Spleen (tissue), 7 donors: ENCODE measurements at regions not wholly inside any gene's neighbourhood (a gene's known extent, or its start where the extent isn't known, plus 50 kb on each side); places are given as distances from the start of the nearest gene placed in this dataset.

Experiments used
- POLR2A ChIP-seq, 3 donors: fragments of 450-650 bp; IDR thresholded peaks; one replicate each; pipeline ENCODE4 v1.5.1; 2017; ENCODE audit warnings: antibody characterized with exemption in 3 of 3, mild to moderate bottlenecking in 1 of 3
- TF ChIP-seq, protein P1 (sequence below), 11 experiments: fragments of 200-600 bp in 7 of 11; fragments of 450-650 bp in 4 of 11; sonication (generic) in 4 of 11; IDR thresholded peaks in 8 of 11; conservative IDR thresholded peaks in 3 of 11; 1 replicate in 7 of 11; 2 replicates in 4 of 11; pipeline versions ENCODE4 v1.4.0 to v1.8.0; 2016 to 2021; ENCODE audit warnings: antibody characterized with exemption in 11 of 11, inconsistent platforms in 4 of 11, mild to moderate bottlenecking in 1 of 11
- donor health status: DM: no; HTN: no; CAD: no; lungs with moderate emphysema.
- donor health status: DM: no; HTN: no; CAD: no.
- donor health status: DM: no; HTN: no; CAD: no.

- TF ChIP-seq, protein P1, sequence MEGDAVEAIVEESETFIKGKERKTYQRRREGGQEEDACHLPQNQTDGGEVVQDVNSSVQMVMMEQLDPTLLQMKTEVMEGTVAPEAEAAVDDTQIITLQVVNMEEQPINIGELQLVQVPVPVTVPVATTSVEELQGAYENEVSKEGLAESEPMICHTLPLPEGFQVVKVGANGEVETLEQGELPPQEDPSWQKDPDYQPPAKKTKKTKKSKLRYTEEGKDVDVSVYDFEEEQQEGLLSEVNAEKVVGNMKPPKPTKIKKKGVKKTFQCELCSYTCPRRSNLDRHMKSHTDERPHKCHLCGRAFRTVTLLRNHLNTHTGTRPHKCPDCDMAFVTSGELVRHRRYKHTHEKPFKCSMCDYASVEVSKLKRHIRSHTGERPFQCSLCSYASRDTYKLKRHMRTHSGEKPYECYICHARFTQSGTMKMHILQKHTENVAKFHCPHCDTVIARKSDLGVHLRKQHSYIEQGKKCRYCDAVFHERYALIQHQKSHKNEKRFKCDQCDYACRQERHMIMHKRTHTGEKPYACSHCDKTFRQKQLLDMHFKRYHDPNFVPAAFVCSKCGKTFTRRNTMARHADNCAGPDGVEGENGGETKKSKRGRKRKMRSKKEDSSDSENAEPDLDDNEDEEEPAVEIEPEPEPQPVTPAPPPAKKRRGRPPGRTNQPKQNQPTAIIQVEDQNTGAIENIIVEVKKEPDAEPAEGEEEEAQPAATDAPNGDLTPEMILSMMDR (IDR thresholded peaks at IDR 0.05 in 8 of 11, conservative IDR thresholded peaks at IDR 0.05 in 3 of 11), result no peak
- TF ChIP-seq POLR2A (IDR thresholded peaks at IDR 0.05), result no peak
Observed at GRCh38 chr21:18002393-18002792, 183.2 kb upstream of the C21orf91 start.
